MM.1S (cell line): ENCODE measurements at regions not wholly inside any gene's neighbourhood (a gene's known extent, or its start where the extent isn't known, plus 50 kb on each side); places are given as distances from the start of the nearest gene placed in this dataset.

Experiments used
- DNase-seq: peaks from one replicate; pipeline ENCODE4 v3.0.0-alpha.2; 2015
- H2AFZ ChIP-seq: fragments of 300-600 bp; sonication (generic); 2 replicates; pipeline ENCODE4 v1.6.0; 2016; ENCODE audit warnings: antibody characterized with exemption, low read length
- H3F3A ChIP-seq: fragments of 300-600 bp; sonication (generic); 2 replicates; pipeline ENCODE4 v1.6.1; 2016; ENCODE audit warnings: mild to moderate bottlenecking, antibody characterized with exemption, low read length, moderate library complexity, mixed read lengths; ENCODE audit not compliant: insufficient read depth
- H3K27ac ChIP-seq: fragments of 300-600 bp; sonication (generic); 2 replicates; pipeline ENCODE4 v1.5.1; 2016; ENCODE audit warnings: mild to moderate bottlenecking, low read length
- H3K27me3 ChIP-seq: fragments of 300-600 bp; sonication (generic); replicated peaks from 2 replicates; pipeline ENCODE4 v1.6.0; 2016; ENCODE audit warnings: low read length; ENCODE audit not compliant: insufficient read depth
- H3K36me3 ChIP-seq: fragments of 300-600 bp; sonication (generic); replicated peaks from 2 replicates; pipeline ENCODE4 v1.6.1; 2016; ENCODE audit warnings: mild to moderate bottlenecking, low read length, mixed read lengths; ENCODE audit not compliant: insufficient read depth
- H3K4me1 ChIP-seq: fragments of 300-600 bp; sonication (generic); 2 replicates; pipeline ENCODE4 v1.6.1; 2016; ENCODE audit warnings: low read length, mixed read lengths
- H3K4me2 ChIP-seq: fragments of 300-600 bp; sonication (generic); 2 replicates; pipeline ENCODE4 v1.6.0; 2016; ENCODE audit warnings: low read depth, low read length
- H3K4me3 ChIP-seq: fragments of 300-600 bp; sonication (generic); 2 replicates; pipeline ENCODE4 v1.5.1; 2016; ENCODE audit warnings: low read length, mixed read lengths
- H3K79me2 ChIP-seq: fragments of 300-600 bp; sonication (generic); 2 replicates; pipeline ENCODE4 v1.6.1; 2016; ENCODE audit warnings: mixed run types, low read length, mixed read lengths
- H3K9ac ChIP-seq: fragments of 300-600 bp; sonication (generic); 2 replicates; pipeline ENCODE4 v1.6.1; 2016; ENCODE audit warnings: low read length, mixed read lengths
- H3K9me2 ChIP-seq: fragments of 300-600 bp; sonication (generic); replicated peaks from 2 replicates; pipeline ENCODE4 v1.6.1; 2016; ENCODE audit warnings: mild to moderate bottlenecking, low read length, mixed read lengths; ENCODE audit not compliant: insufficient read depth
- H3K9me3 ChIP-seq: fragments of 300-600 bp; sonication (generic); replicated peaks from 2 replicates; pipeline ENCODE4 v1.6.1; 2016; ENCODE audit warnings: mild to moderate bottlenecking, low read length, mixed read lengths; ENCODE audit not compliant: insufficient read depth
- H4K20me1 ChIP-seq: fragments of 300-600 bp; sonication (generic); 2 replicates; pipeline ENCODE4 v1.6.1; 2016; ENCODE audit warnings: mild to moderate bottlenecking, low read length, moderate library complexity, mixed read lengths; ENCODE audit not compliant: insufficient read depth
- CTCF ChIP-seq: fragments of 300-600 bp; sonication (generic); IDR thresholded peaks from 2 replicates; pipeline ENCODE4 v1.5.1; 2016; ENCODE audit warnings: antibody characterized with exemption, low read length, mixed read lengths
- EZH2 ChIP-seq: fragments of 300-600 bp; sonication (generic); optimal IDR thresholded peaks from 2 replicates; pipeline ENCODE3; 2017; ENCODE audit warnings: low read depth, mild to moderate bottlenecking, antibody characterized with exemption, low read length, mixed read lengths
- EZH2phosphoT487 ChIP-seq: fragments of 300-600 bp; sonication (generic); IDR thresholded peaks from 2 replicates; pipeline ENCODE4 v1.6.1; 2018; ENCODE audit warnings: antibody characterized with exemption, low read length

GRCh38 chrX:39839371-39839770, 258.4 kb downstream of the BCOR start:
- H3K4me3 ChIP-seq, result no peak overlapping the region
- H3K27ac ChIP-seq, result no peak overlapping the region
- H3K9ac ChIP-seq, result no peak overlapping the region
- H3K27me3 ChIP-seq, result no peaks in the 10 kb centered on the region
- no peak for DNase-seq
- TF ChIP-seq EZH2phosphoT487, result no peak
- TF ChIP-seq CTCF, result no peak
- TF ChIP-seq EZH2, result no peak
- H3K4me2 ChIP-seq, result no peak overlapping the region
- H4K20me1 ChIP-seq, result no peaks in the 10 kb centered on the region
- no peaks in the 10 kb centered on the region for H3K4me1 ChIP-seq
- H3K79me2 ChIP-seq, result no peaks in the 10 kb centered on the region
- no peaks in the 10 kb centered on the region for H3K9me2 ChIP-seq
- no peak overlapping the region for H2AFZ ChIP-seq
- no peaks in the 10 kb centered on the region for H3F3A ChIP-seq
- no peaks in the 10 kb centered on the region for H3K36me3 ChIP-seq
- H3K9me3 ChIP-seq, result no peaks in the 10 kb centered on the region

DNA sequence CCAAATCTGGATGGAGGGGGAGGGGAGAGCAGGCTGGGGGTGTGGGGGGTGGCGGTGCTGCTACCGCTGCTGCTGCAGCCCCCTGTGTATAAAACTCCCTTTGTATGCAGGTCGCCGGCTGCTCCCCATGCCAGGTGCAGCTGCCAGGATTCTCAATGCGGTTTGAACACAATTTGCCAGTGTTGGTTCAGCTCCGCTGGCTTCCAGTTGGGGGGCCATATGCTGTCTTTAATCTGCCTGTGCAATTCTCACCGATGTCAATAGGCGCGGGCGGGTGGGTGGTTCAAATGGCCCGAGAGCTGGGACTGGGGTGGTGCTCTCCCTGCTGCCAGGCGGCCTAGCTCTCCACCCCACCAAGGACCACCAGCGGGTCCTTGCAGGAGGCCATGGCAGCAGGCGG, 257.6 kb downstream of the BCOR start:
- H4K20me1 ChIP-seq, result no peaks in the 10 kb centered on the region
- no peak overlapping the region for H2AFZ ChIP-seq
- H3K9me3 ChIP-seq, result no peaks in the 10 kb centered on the region
- no peak overlapping the region for H3K9ac ChIP-seq
- no peak for DNase-seq
- H3K4me1 ChIP-seq, result no peaks in the 10 kb centered on the region
- no peak for TF ChIP-seq CTCF
- no peak for TF ChIP-seq EZH2
- TF ChIP-seq EZH2phosphoT487, result no peak
- H3K27ac ChIP-seq, result no peak overlapping the region
- H3K4me2 ChIP-seq, result no peak overlapping the region
- no peaks in the 10 kb centered on the region for H3K27me3 ChIP-seq
- H3K36me3 ChIP-seq, result no peaks in the 10 kb centered on the region
- no peaks in the 10 kb centered on the region for H3K79me2 ChIP-seq
- H3K9me2 ChIP-seq, result no peaks in the 10 kb centered on the region
- H3K4me3 ChIP-seq, result no peak overlapping the region
- H3F3A ChIP-seq, result no peaks in the 10 kb centered on the region

DNA sequence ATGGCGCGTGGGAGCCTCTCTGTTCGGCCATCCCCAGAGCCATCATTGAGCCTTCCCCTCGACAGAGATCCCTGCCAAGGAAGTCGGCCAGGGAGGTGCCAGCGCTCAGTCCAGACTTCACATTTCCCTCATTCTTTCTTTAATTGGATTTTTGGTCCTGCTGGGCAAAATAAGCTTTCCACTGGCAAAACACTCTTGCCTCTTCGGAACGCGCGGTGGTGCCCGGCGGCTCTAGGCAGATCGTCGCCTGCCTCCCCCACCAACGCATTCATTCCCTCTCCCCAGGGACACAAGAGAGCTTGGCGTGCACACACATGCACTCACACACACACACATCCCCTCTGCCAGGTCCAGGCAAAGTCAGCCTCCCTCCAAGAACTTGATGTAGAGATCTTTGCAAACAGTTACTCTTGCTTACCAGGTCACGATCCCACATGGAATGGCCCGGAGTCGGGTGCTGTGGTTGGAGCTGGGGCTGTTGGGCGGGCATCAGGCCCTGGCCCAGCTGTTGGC, 257.1 kb downstream of the BCOR start:
- Histone ChIP-seq H3K4me1 (no peaks in the 10 kb centered on the region), H3K4me2 (no peak overlapping the region), H3K9ac (no peak overlapping the region), H2AFZ (no peak overlapping the region), H3K9me3 (no peaks in the 10 kb centered on the region), H3K79me2 (no peaks in the 10 kb centered on the region), H3K4me3 (no peak overlapping the region), H3F3A (no peaks in the 10 kb centered on the region), H3K36me3 (no peaks in the 10 kb centered on the region), H3K9me2 (no peaks in the 10 kb centered on the region), H3K27ac (no peak overlapping the region), H4K20me1 (no peaks in the 10 kb centered on the region), H3K27me3 (no peaks in the 10 kb centered on the region)
- TF ChIP-seq EZH2phosphoT487, result no peak
- TF ChIP-seq EZH2, result no peak
- no peak for TF ChIP-seq CTCF
- DNase-seq, result no peak

- Histone ChIP-seq H3K4me3 (no peak overlapping the region), H3K36me3 (no peaks in the 10 kb centered on the region), H3K9me3 (no peaks in the 10 kb centered on the region), H2AFZ (no peak overlapping the region), H3K27ac (no peak overlapping the region), H3K4me2 (no peak overlapping the region), H3K9ac (no peak overlapping the region), H3K9me2 (no peaks in the 10 kb centered on the region), H3K4me1 (no peaks in the 10 kb centered on the region), H3K79me2 (no peaks in the 10 kb centered on the region), H4K20me1 (no peaks in the 10 kb centered on the region), H3K27me3 (no peaks in the 10 kb centered on the region), H3F3A (no peaks in the 10 kb centered on the region)
- no peak for DNase-seq
- TF ChIP-seq EZH2 (no peak), EZH2phosphoT487 (no peak), CTCF (no peak)
Observed at GRCh38 chrX:39841604-39842003, 256.2 kb downstream of the BCOR start.
